HCT116 (cell line): ENCODE measurements at regions not wholly inside any gene's neighbourhood (a gene's known extent, or its start where the extent isn't known, plus 50 kb on each side); places are given as distances from the start of the nearest gene placed in this dataset.

ENCODE experiments used
- ATAC-seq: fragments of 200-7000 bp; cut with Tn5 transposase; 2 replicates; pipeline ENCODE4 v1.9.1; 2020; ENCODE audit warnings: mild to moderate bottlenecking, moderate library complexity
- BruUV-seq: library from RNA; stranded (reverse); fragments of 400-500 nt; replicated peaks from 2 replicates; lab custom pipeline; 2021; lab: Mats Ljungman, UMichigan
- CTCF ChIA-PET: fragments of 300-600 bp; sonication (Branson Sonifier 250); formaldehyde crosslinking; loops from one replicate; lab custom pipeline; 2021; ENCODE audit warnings: antibody characterized with exemption; lab: Charles Lee
- POLR2A ChIA-PET: fragments of 300-600, 350-600 bp; sonication (Branson Sonifier 250); formaldehyde crosslinking; loops from one replicate; lab custom pipeline; 2021; ENCODE audit warnings: antibody characterized with exemption; lab: Charles Lee
- RAD21 ChIA-PET, 2 experiments: fragments of 300-600 bp; sonication (Branson Sonifier 250); formaldehyde crosslinking; loops; one replicate each; lab custom pipeline; 2023; ENCODE audit warnings: low total read pairs in 2 of 2; ENCODE audit not compliant: uncharacterized antibody in 2 of 2, unreplicated experiment in 2 of 2, low non-redundant PET in 1 of 2; lab: Charles Lee
- DNase-seq: peaks from one replicate; pipeline ENCODE4 v3.0.0-alpha.2; 2010; ENCODE audit warnings: low read depth, low spot score
- H2AFZ ChIP-seq: fragments of 200-600 bp; shearing (Covaris generic), sonication (generic); 2 replicates; pipeline ENCODE4 v1.6.1; 2017; ENCODE audit warnings: low read depth, mixed run types, mixed read lengths, antibody characterized with exemption, low read length; ENCODE audit not compliant: poor library complexity, severe bottlenecking
- H3K27ac ChIP-seq: 2 replicates; pipeline ENCODE4 v1.5.1; 2012; ENCODE audit warnings: low read depth, low read length
- H3K27me3 ChIP-seq: fragments of 200-600 bp; sonication (generic); 2 replicates; pipeline ENCODE4 v1.6.1; 2016; ENCODE audit warnings: mixed run types, low read length, mixed read lengths; ENCODE audit not compliant: insufficient read depth
- H3K36me3 ChIP-seq, 2 experiments: fragments of 200-500 bp in 1 of 2; fragments of 200-600 bp in 1 of 2; sonication (Bioruptor generic) in 1 of 2; sonication (generic) in 1 of 2; 2 replicates each; pipeline versions ENCODE4 v1.5.1 to v1.6.1; 2014 to 2016; ENCODE audit warnings: low read length in 2 of 2, inconsistent platforms in 1 of 2, mixed read lengths in 1 of 2, mixed run types in 1 of 2; ENCODE audit not compliant: insufficient read depth in 2 of 2, control insufficient read depth in 1 of 2
- H3K4me1 ChIP-seq, 2 experiments: fragments of 200-600 bp in 1 of 2; sonication (generic) in 1 of 2; 2 replicates each; pipeline versions ENCODE4 v1.5.1 to v1.6.1; 2012 to 2017; ENCODE audit warnings: low read length in 2 of 2, inconsistent platforms in 1 of 2, mild to moderate bottlenecking in 1 of 2, mixed read lengths in 1 of 2, mixed run types in 1 of 2, moderate library complexity in 1 of 2; ENCODE audit not compliant: insufficient read depth in 2 of 2, control insufficient read depth in 1 of 2
- H3K4me2 ChIP-seq: fragments of 200-600 bp; sonication (generic); 2 replicates; pipeline ENCODE4 v1.6.1; 2017; ENCODE audit warnings: mixed run types, low read length, mixed read lengths
- H3K4me3 ChIP-seq, 2 experiments: fragments of 200-600 bp in 1 of 2; sonication (generic) in 1 of 2; replicated peaks in 1 of 2; 2 replicates each; pipeline ENCODE4 v1.5.1; 2011 to 2016; ENCODE audit warnings: low read length in 2 of 2, control low read depth in 1 of 2, low read depth in 1 of 2, mild to moderate bottlenecking in 1 of 2, mixed read lengths in 1 of 2, mixed run types in 1 of 2
- H3K79me2 ChIP-seq: fragments of 200-600 bp; sonication (generic); 2 replicates; pipeline ENCODE4 v1.6.1; 2017; ENCODE audit warnings: mild to moderate bottlenecking, mixed run types, low read length, moderate library complexity, mixed read lengths; ENCODE audit not compliant: insufficient read depth
- H3K9ac ChIP-seq: fragments of 200-600 bp; sonication (generic); 2 replicates; pipeline ENCODE4 v1.6.1; 2016; ENCODE audit warnings: low read length, mixed read lengths
- H3K9me2 ChIP-seq: fragments of 200-600 bp; sonication (generic), shearing (Covaris generic); 2 replicates; pipeline ENCODE4 v1.6.1; 2017; ENCODE audit warnings: mixed run types, mild to moderate bottlenecking, moderate library complexity; ENCODE audit not compliant: insufficient read depth
- H3K9me3 ChIP-seq, 2 experiments: fragments of 200-500 bp in 1 of 2; fragments of 200-600 bp in 1 of 2; sonication (Bioruptor generic) in 1 of 2; sonication (generic) in 1 of 2; 2 replicates each; pipeline ENCODE4 v1.6.1; 2014 to 2017; ENCODE audit warnings: low read length in 2 of 2, mixed read lengths in 2 of 2, inconsistent platforms in 1 of 2, low read depth in 1 of 2, mild to moderate bottlenecking in 1 of 2, mixed run types in 1 of 2, moderate library complexity in 1 of 2; ENCODE audit not compliant: control insufficient read depth in 1 of 2, insufficient read depth in 1 of 2
- H4K20me1 ChIP-seq: fragments of 200-600 bp; sonication (generic), shearing (Covaris generic); 2 replicates; pipeline ENCODE4 v1.6.1; 2017; ENCODE audit warnings: mixed run types, mild to moderate bottlenecking, moderate library complexity; ENCODE audit not compliant: insufficient read depth
- CBX3 ChIP-seq: IDR thresholded peaks from 2 replicates; pipeline ENCODE4 v1.6.1; 2012; ENCODE audit warnings: low read depth
- CEBPB ChIP-seq: IDR thresholded peaks from 2 replicates; pipeline ENCODE4 v1.6.1; 2012; ENCODE audit warnings: low read depth
- EGR1 ChIP-seq: IDR thresholded peaks from 2 replicates; pipeline ENCODE4 v1.6.1; 2012; ENCODE audit warnings: low read depth
- ELF1 ChIP-seq: IDR thresholded peaks from 2 replicates; pipeline ENCODE4 v1.6.1; 2012; ENCODE audit warnings: low read depth, borderline replicate concordance
- EZH2 ChIP-seq: fragments of 200-600 bp; sonication (generic); IDR thresholded peaks from 2 replicates; pipeline ENCODE4 v1.6.1; 2017; ENCODE audit warnings: antibody characterized with exemption, mixed run types
- FOSL1 ChIP-seq: IDR thresholded peaks from 2 replicates; pipeline ENCODE4 v1.6.1; 2012; ENCODE audit warnings: low read depth
- JUND ChIP-seq: IDR thresholded peaks from 2 replicates; pipeline ENCODE4 v1.6.1; 2012
- MAX ChIP-seq: IDR thresholded peaks from 2 replicates; pipeline ENCODE4 v1.6.1; 2012
- POLR2AphosphoS5 ChIP-seq: IDR thresholded peaks from 2 replicates; pipeline ENCODE4 v1.6.1; 2011; ENCODE audit warnings: mild to moderate bottlenecking, low read depth, low read length, moderate library complexity
- RAD21 ChIP-seq: IDR thresholded peaks from 2 replicates; pipeline ENCODE4 v1.6.1; 2012; ENCODE audit warnings: low read depth, mild to moderate bottlenecking
- SIN3A ChIP-seq: IDR thresholded peaks from 2 replicates; pipeline ENCODE4 v1.6.1; 2012; ENCODE audit warnings: low read depth
- SRF ChIP-seq: IDR thresholded peaks from 2 replicates; pipeline ENCODE4 v1.6.1; 2012; ENCODE audit warnings: low read depth
- YY1 ChIP-seq: IDR thresholded peaks from 2 replicates; pipeline ENCODE4 v1.6.1; 2011; ENCODE audit warnings: low read length, low read depth, moderate library complexity, mild to moderate bottlenecking; ENCODE audit not compliant: insufficient replicate concordance; ENCODE audit errors: extremely low read depth
- ZFX ChIP-seq: fragments of 450-650 bp; IDR thresholded peaks from 2 replicates; pipeline ENCODE4 v1.6.1; 2017
- intact Hi-C: fragments of 100-400 bp; cut with micrococcal nuclease; formaldehyde crosslinking; loops from 2 replicates; pipeline ENCODE4 v1.10.0; 2022
- TF ChIP-seq, protein P1 (sequence below), 3 experiments: fragments of 200-600 bp in 1 of 3; sonication (generic) in 1 of 3; IDR thresholded peaks in 2 of 3; conservative IDR thresholded peaks in 1 of 3; 2 replicates each; pipeline ENCODE4 v1.5.1; 2012 to 2017; ENCODE audit warnings: low read depth in 2 of 3, low read length in 2 of 3, antibody characterized with exemption in 1 of 3, borderline replicate concordance in 1 of 3, control low read depth in 1 of 3, mild to moderate bottlenecking in 1 of 3, mixed read lengths in 1 of 3, mixed run types in 1 of 3, moderate library complexity in 1 of 3; ENCODE audit not compliant: insufficient read depth in 1 of 3
- TF ChIP-seq, protein P2 (sequence below): IDR thresholded peaks from 2 replicates; pipeline ENCODE4 v1.6.1; 2011; ENCODE audit warnings: mild to moderate bottlenecking, low read length, moderate library complexity; ENCODE audit not compliant: insufficient replicate concordance; ENCODE audit errors: extremely low read depth

DNA sequence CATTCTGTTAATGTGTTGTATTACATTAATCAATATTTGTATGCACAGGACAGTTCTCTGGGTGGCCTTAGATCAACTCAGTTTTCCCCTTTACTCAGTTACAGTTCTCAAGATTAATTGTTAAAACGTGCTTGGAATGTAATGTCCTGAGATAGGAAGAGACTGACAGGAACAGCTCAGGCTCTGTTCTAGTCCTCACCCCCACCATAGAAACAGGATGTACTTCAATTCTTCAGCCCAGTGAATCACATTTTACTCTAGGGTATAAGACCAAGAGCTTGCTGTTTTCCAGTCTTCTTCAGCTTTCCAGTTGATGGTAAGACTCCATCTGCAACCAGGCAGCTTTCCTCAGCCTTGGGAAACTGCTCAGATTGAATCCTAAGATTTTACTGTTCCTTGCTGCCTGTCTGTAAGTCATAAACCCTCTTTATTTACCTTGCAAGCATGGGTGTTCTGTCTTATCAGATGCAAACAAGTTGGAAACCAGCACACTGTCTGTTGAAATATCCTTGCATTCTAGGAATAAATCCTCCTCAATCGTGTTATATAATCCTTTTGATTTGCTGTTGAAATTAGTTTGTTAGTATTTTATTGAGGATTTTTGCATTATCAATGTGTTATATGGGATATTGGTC lies 836.9 kb upstream of the PCDH9 start:
- no peaks in the 10 kb centered on the region for H4K20me1 ChIP-seq
- H3K4me1 ChIP-seq: no peaks in the 10 kb centered on the region
- ATAC-seq (no peak), DNase-seq (no peak)
- intact Hi-C loops: no loop called here
- H3K36me3 ChIP-seq: no peaks in the 10 kb centered on the region
- H3K27me3 ChIP-seq: no peaks in the 10 kb centered on the region
- H3K4me2 ChIP-seq: no peak overlapping the region
- H3K79me2 ChIP-seq: no peaks in the 10 kb centered on the region
- ChIA-PET CTCF (no interaction called here), POLR2A (no interaction called here), RAD21 (no interaction called here)
- TF ChIP-seq EZH2 (no peak), EGR1 (no peak)
- BruUV-seq: no TSS peak
- H3K9ac ChIP-seq: no peak overlapping the region
- H3K9me2 ChIP-seq: no peaks in the 10 kb centered on the region
- peaks cover 0 to 4% of the 10 kb centered on the region in 2 experiments; a peak in 1 of 4 replicates for H3K9me3 ChIP-seq
- H3K27ac ChIP-seq: no peak overlapping the region
- no peak overlapping the region for H3K4me3 ChIP-seq
- no peak overlapping the region for H2AFZ ChIP-seq

DNA sequence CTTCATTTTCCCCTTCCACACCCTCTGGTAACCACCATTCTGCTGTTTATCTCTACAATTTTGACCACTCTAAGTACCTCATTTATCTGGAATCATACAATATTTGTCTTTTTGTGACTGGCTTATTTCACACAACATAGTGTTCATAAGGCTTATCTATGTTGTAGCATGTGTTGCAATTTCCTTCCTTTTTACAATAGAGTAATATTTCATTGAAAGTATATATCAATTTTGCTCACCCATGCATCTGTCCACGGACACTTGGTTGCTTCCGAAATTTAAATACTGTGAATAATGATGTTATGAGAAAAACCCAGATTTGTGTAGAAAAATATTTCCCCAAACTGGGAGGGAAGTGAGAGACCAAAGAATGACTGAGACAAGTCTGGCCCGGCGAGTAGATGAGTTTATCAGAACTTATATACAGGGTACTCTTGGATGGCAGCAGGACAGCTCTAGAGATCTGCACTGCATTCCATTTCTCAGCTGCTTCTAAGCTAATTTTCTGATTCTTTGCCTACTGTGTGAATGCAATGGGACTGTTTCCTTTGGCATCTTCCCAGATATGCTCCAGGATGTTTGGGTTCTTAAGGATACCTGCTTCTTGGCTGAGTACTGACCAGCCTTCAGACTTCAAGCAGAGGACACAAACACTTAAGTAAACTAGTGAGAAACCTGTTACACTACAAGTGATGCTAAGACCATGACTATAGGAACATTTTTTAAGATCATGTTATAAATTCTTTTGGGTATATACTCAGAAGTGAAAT lies 834.0 kb upstream of the PCDH9 start:
- POLR2A ChIA-PET: no interaction called here
- Histone ChIP-seq H3K4me1 (no peaks in the 10 kb centered on the region), H2AFZ (no peak overlapping the region), H3K9me3 (peaks cover 0 to 4% of the 10 kb centered on the region in 2 experiments; a peak in 1 of 4 replicates), H3K4me3 (no peak overlapping the region), H3K4me2 (no peak overlapping the region), H3K36me3 (no peaks in the 10 kb centered on the region), H3K27ac (no peak overlapping the region), H4K20me1 (no peaks in the 10 kb centered on the region), H3K9me2 (no peaks in the 10 kb centered on the region), H3K79me2 (no peaks in the 10 kb centered on the region), H3K27me3 (no peaks in the 10 kb centered on the region), H3K9ac (no peak overlapping the region)
- intact Hi-C loops: no loop called here
- CTCF ChIA-PET: no interaction called here
- ATAC-seq: no peak
- RAD21 ChIA-PET: no interaction called here
- BruUV-seq: no TSS peak
- no peak for DNase-seq
- TF ChIP-seq JUND (no peak), YY1 (no peak), EZH2 (no peak), MAX (no peak), CEBPB (no peak), ZFX (no peak), FOSL1 (no peak), POLR2AphosphoS5 (no peak), CBX3 (no peak), SRF (no peak), RAD21 (no peak), ELF1 (no peak), SIN3A (no peak)
- TF ChIP-seq, protein P1, sequence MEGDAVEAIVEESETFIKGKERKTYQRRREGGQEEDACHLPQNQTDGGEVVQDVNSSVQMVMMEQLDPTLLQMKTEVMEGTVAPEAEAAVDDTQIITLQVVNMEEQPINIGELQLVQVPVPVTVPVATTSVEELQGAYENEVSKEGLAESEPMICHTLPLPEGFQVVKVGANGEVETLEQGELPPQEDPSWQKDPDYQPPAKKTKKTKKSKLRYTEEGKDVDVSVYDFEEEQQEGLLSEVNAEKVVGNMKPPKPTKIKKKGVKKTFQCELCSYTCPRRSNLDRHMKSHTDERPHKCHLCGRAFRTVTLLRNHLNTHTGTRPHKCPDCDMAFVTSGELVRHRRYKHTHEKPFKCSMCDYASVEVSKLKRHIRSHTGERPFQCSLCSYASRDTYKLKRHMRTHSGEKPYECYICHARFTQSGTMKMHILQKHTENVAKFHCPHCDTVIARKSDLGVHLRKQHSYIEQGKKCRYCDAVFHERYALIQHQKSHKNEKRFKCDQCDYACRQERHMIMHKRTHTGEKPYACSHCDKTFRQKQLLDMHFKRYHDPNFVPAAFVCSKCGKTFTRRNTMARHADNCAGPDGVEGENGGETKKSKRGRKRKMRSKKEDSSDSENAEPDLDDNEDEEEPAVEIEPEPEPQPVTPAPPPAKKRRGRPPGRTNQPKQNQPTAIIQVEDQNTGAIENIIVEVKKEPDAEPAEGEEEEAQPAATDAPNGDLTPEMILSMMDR (IDR thresholded peaks at IDR 0.05 in 2 of 3, conservative IDR thresholded peaks at IDR 0.05 in 1 of 3; ENCODE audit: borderline replicate concordance in 1 of 3, insufficient read depth in 1 of 3, low read depth in 2 of 3, low read length in 2 of 3): no peak
- TF ChIP-seq, protein P2, sequence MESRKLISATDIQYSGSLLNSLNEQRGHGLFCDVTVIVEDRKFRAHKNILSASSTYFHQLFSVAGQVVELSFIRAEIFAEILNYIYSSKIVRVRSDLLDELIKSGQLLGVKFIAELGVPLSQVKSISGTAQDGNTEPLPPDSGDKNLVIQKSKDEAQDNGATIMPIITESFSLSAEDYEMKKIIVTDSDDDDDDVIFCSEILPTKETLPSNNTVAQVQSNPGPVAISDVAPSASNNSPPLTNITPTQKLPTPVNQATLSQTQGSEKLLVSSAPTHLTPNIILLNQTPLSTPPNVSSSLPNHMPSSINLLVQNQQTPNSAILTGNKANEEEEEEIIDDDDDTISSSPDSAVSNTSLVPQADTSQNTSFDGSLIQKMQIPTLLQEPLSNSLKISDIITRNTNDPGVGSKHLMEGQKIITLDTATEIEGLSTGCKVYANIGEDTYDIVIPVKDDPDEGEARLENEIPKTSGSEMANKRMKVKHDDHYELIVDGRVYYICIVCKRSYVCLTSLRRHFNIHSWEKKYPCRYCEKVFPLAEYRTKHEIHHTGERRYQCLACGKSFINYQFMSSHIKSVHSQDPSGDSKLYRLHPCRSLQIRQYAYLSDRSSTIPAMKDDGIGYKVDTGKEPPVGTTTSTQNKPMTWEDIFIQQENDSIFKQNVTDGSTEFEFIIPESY: no peak
